GM13977 (cell line): ENCODE measurements at regions not wholly inside any gene's neighbourhood (a gene's known extent, or its start where the extent isn't known, plus 50 kb on each side); places are given as distances from the start of the nearest gene placed in this dataset.

Experiments used
- DNase-seq: peaks from one replicate; pipeline ENCODE4 v3.0.0; 2012; ENCODE audit warnings: low spot score
- in situ Hi-C: fragments of 300-500 bp; cut with MboI; formaldehyde crosslinking; loops from one replicate; pipeline ENCODE4 v1.12.0; 2022; ENCODE audit warnings: low sequenced_read_pairs, low pct_unique_long_range_greater_than_20kb, mixed read lengths, inconsistent platforms; ENCODE audit not compliant: unreplicated experiment
- TF ChIP-seq, protein P1 (sequence below): IDR thresholded peaks from 2 replicates; pipeline ENCODE4 v1.5.1; 2012; ENCODE audit warnings: mild to moderate bottlenecking, control low read depth; ENCODE audit not compliant: insufficient read depth; ENCODE audit errors: extremely low read depth, missing control alignments

DNA sequence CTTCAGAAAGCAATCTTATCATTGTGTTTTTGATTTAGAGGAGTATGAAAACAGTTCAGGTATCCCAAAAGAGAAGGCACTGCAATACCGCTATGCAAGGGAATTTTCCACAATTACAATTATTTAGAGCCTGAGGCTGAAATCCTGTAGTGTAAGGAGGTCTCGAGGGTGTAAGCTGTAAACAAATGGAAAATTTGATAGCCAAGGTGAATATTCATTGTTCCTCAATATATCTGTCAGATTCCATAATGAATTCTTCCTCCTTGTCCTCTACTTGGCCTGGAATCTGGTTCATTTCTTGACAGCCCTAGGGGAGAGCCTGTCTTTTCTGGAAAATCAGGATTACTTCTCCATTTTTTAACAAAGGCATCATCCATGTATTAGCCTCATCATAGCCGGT, 63.1 kb upstream of the SMARCA2 start:
- TF ChIP-seq, protein P1, sequence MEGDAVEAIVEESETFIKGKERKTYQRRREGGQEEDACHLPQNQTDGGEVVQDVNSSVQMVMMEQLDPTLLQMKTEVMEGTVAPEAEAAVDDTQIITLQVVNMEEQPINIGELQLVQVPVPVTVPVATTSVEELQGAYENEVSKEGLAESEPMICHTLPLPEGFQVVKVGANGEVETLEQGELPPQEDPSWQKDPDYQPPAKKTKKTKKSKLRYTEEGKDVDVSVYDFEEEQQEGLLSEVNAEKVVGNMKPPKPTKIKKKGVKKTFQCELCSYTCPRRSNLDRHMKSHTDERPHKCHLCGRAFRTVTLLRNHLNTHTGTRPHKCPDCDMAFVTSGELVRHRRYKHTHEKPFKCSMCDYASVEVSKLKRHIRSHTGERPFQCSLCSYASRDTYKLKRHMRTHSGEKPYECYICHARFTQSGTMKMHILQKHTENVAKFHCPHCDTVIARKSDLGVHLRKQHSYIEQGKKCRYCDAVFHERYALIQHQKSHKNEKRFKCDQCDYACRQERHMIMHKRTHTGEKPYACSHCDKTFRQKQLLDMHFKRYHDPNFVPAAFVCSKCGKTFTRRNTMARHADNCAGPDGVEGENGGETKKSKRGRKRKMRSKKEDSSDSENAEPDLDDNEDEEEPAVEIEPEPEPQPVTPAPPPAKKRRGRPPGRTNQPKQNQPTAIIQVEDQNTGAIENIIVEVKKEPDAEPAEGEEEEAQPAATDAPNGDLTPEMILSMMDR: no peak
- in situ Hi-C loops: no loop called here
- no peak for DNase-seq

DNA sequence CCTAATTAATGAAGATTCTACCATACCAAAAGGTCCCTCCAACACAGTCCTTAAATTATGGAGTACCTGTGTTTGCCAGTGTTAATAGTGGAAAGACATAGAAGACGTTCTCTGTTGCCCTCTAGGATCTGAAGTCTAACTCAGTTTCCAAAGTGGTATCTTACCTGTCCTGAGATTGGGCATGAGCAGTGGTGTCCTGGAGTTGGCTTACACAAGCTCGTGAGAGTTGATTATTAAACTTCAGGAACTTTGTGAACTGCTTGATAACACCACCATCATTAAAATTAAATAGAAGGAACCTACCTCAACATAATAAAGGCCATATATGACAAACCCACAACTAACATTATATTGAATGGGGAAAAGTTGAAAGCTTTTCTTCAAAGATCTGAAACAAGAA, 60.9 kb upstream of the SMARCA2 start:
- in situ Hi-C loops: no loop called here
- no peak for DNase-seq
- TF ChIP-seq, protein P1: no peak

DNA sequence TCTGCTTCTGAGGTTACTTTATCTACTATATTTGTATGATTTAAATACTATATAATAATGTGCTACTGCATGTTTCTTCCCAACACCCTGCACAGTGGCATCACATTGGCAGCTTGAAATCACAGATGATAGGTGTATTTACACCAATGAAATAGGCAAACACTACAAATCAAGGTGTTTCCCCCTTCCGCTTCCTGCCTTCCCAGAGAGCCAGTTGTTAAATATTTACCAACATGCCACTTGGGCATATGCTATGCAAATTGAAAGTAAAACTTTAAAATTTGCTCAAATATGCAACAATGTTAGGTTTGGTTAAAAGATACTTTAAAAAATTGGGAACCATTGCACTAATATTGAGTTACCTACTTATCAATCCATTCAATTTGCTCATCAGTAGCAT, 58.2 kb upstream of the SMARCA2 start:
- DNase-seq: no peak
- in situ Hi-C loops: no loop called here
- TF ChIP-seq, protein P1: no peak

DNA sequence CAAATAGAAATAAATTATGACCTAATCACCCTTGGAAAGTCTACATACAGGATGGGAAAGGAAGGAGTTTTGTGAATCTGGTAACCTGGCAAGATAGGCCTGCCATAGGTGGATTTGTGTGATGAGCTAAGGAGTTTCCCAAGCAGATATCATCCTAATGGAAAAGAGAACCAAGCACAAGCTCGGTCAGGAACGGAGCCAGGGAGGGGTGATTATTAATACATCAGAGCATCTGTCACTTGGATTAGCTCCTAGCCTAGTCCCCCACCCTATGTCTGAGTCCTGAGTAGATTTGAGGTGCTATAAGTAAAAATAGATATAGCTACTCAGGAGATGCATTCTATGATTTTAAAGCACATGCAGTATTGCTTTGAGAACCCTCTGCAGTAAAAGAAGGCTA, 57.3 kb upstream of the SMARCA2 start:
- TF ChIP-seq, protein P1: no peak
- DNase-seq: no peak
- in situ Hi-C loops: no loop called here

DNA sequence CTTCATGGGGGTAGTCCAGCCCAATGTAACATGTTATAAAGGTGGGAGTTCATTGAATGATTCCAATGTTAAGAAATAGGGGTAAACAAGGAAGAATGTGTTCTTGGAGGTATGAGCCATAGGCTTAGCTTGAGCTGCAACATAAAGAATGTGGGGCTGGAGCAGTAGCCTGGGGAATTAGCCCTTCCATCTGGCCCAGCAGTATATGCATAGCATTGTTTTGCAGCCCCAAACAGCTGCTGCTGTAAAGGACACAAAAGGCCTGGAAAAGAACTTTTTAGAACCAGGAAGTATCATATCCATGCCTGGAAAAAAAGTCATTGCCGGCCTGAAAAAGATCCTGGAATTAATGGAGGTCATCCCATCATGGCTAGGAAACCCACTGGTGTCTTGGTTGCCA, 55.8 kb upstream of the SMARCA2 start:
- in situ Hi-C loops: no loop called here
- TF ChIP-seq, protein P1: no peak
- no peak for DNase-seq

DNA sequence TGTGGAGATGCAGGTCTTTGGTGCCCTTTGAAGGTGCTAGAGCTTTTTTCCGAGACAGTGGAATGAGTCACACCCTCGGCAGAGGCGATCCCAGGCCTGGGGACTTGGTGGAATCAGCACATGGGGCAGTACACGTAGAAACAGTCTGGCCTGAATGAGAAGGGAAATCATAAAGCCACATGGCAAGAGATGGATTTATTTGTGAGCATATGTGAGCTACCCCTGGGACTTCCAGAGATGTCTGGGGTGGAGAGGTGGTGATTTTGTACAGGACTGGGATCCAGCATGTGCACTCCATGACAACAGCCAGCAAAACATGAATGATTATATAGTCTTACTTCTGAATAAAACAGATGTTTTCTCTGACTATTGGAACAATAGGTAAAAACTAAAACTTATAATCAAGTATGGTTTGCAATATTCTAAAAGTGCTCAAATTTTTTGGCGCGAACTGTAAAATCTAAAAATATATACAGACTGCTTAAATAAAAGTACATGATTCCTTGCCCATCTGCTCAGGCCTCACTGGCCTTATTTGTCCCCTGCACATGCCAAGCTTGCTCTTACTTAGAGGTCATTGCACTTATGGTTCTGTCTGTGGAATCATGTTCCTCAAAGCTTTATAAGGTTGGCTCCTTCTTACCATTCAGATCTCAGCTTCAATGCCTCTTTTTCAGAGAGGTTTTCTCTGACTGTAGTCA, 54.7 kb upstream of the SMARCA2 start:
- in situ Hi-C loops: no loop called here

More for the DNA sequence above, 54.7 kb upstream of the SMARCA2 start:
- TF ChIP-seq, protein P1: no peak
- no peak for DNase-seq
